A673 (cell line): ENCODE measurements at regions not wholly inside any gene's neighbourhood (a gene's known extent, or its start where the extent isn't known, plus 50 kb on each side); places are given as distances from the start of the nearest gene placed in this dataset.

Experiments
- EZH2 ChIP-seq: fragments of 200-600 bp; sonication (generic); IDR thresholded peaks from 2 replicates; pipeline ENCODE4 v1.6.1; 2017; ENCODE audit warnings: borderline replicate concordance, low read depth, mild to moderate bottlenecking, mixed read lengths, antibody characterized with exemption, low read length; ENCODE audit not compliant: poor library complexity, severe bottlenecking
- TF ChIP-seq, protein P1 (sequence below): fragments of 300-800, 200-600 bp; sonication (generic); conservative IDR thresholded peaks from 2 replicates; pipeline ENCODE4 v1.5.1; 2017; ENCODE audit warnings: low read depth, mild to moderate bottlenecking, antibody characterized with exemption, low read length, moderate library complexity, mixed read lengths

- no peak for TF ChIP-seq EZH2
- TF ChIP-seq, protein P1, sequence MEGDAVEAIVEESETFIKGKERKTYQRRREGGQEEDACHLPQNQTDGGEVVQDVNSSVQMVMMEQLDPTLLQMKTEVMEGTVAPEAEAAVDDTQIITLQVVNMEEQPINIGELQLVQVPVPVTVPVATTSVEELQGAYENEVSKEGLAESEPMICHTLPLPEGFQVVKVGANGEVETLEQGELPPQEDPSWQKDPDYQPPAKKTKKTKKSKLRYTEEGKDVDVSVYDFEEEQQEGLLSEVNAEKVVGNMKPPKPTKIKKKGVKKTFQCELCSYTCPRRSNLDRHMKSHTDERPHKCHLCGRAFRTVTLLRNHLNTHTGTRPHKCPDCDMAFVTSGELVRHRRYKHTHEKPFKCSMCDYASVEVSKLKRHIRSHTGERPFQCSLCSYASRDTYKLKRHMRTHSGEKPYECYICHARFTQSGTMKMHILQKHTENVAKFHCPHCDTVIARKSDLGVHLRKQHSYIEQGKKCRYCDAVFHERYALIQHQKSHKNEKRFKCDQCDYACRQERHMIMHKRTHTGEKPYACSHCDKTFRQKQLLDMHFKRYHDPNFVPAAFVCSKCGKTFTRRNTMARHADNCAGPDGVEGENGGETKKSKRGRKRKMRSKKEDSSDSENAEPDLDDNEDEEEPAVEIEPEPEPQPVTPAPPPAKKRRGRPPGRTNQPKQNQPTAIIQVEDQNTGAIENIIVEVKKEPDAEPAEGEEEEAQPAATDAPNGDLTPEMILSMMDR, result no peak
These were observed 528.8 kb upstream of the NCAM2 start for GRCh38 chr21:20469361-20469760.
